H7 (cell line): ENCODE measurements at regions not wholly inside any gene's neighbourhood (a gene's known extent, or its start where the extent isn't known, plus 50 kb on each side); places are given as distances from the start of the nearest gene placed in this dataset.
"Not testable (repeated sequence)": the region's sequence is repeated elsewhere in the genome, so short reads cannot be mapped to it uniquely, and the experiment has no call there.

Source experiments
- DNase-seq: peaks from one replicate; pipeline ENCODE4 v3.0.0; 2012
- H3K27me3 ChIP-seq: 2 replicates; pipeline ENCODE4 v1.6.0; 2011; ENCODE audit warnings: mild to moderate bottlenecking, low read length; ENCODE audit not compliant: control insufficient read depth, insufficient read depth
- H3K36me3 ChIP-seq: replicated peaks from 2 replicates; pipeline ENCODE4 v1.5.1; 2011; ENCODE audit warnings: low read length; ENCODE audit not compliant: control insufficient read depth, insufficient read depth
- H3K4me3 ChIP-seq: 2 replicates; pipeline ENCODE4 v1.5.1; 2011; ENCODE audit warnings: low read depth, mild to moderate bottlenecking, control low read depth, low read length, moderate library complexity; ENCODE audit not compliant: insufficient read depth

DNA sequence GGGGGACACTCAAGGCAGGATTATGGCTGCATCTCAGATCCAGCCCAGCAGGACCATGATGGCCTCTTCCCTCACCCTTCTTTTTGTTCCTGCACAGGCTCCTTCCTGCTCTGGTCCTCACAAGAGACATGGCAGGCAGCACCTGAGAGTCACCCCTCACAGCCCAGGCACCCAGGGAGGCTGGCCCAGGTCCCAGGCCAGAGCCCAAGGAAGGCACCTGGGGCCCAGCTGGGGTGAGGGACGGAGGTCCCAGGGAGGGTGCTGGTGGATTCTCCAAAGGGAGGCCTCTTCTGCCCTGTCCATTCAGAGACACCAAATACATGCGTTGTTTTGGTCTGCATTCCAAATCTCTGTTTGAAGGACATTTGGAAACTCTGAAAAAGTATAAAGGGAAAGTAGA lies 285.4 kb upstream of the HS6ST1 start:
- no peak overlapping the region for H3K4me3 ChIP-seq
- DNase-seq: no peak
- no peaks in the 10 kb centered on the region for H3K27me3 ChIP-seq
- H3K36me3 ChIP-seq: no peaks in the 10 kb centered on the region

DNA sequence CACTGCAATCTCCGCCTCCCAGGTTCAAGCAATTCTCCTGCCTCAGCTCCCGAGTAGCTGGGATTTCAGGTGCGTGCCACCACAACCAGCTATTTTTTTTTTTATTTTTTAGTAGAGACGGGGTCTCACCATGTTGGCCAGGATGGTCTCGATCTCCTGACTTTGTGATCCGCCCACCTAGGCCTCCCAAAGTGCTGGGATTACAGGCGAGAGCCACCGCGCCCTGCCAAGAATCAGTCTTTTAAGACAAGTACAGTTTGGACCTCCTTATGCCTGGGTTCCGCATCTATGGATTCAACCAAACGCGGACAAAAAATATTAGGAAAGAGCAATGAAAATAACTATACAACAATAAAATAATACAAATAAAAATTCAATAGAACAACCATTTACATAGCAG lies 285.9 kb upstream of the HS6ST1 start:
- DNase-seq, H3K4me3 ChIP-seq, H3K36me3 ChIP-seq, H3K27me3 ChIP-seq: not testable (repeated sequence)

DNA sequence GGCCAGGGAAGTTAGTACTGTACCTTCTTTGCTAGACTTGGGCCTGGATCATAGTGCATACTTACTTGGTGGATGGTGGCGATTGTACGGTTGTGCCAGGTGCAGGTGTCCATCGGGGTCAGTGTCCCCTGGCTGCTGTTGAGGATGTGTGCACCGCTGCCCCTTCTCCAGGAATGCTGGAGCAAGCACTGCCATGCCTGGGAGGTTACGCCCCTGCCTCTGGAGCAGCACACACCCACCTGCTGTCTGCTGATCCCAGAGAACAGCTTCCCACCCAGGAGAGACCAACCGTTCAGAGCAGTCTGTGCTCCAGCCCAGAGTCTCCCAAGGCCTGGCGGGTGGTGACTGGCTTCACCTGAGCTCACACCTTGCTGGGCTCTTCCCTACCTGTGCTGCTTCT lies 286.8 kb upstream of the HS6ST1 start:
- Histone ChIP-seq H3K4me3 (no peak overlapping the region), H3K36me3 (no peaks in the 10 kb centered on the region), H3K27me3 (no peaks in the 10 kb centered on the region)
- DNase-seq: no peak

GRCh38 chr2:128605931-128606330 lies 287.3 kb upstream of the HS6ST1 start:
- no peak for DNase-seq
- Histone ChIP-seq H3K4me3 (no peak overlapping the region), H3K36me3 (no peaks in the 10 kb centered on the region), H3K27me3 (no peaks in the 10 kb centered on the region)

DNA sequence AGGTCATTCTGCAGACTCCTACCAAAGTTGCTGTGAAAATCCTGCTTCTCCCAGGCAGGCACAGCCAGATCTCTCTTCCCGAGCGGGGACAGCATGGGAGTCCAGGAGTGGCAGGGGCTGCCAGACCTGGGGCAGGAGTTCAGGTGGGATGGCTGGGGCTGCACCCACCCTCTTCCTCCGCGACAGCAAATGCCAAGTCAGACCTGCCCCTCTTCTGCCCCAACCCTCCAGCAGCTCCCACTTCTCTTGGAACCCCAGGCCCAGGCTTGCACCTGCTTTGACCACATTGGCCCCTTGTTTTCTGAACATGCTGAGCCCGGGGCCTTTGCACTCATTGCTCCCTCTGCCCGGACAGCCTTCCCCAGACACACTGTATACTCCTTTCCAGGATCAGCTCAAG lies 288.2 kb upstream of the HS6ST1 start:
- Histone ChIP-seq H3K27me3 (no peaks in the 10 kb centered on the region), H3K4me3 (no peak overlapping the region), H3K36me3 (no peaks in the 10 kb centered on the region)
- DNase-seq: no peak

DNA sequence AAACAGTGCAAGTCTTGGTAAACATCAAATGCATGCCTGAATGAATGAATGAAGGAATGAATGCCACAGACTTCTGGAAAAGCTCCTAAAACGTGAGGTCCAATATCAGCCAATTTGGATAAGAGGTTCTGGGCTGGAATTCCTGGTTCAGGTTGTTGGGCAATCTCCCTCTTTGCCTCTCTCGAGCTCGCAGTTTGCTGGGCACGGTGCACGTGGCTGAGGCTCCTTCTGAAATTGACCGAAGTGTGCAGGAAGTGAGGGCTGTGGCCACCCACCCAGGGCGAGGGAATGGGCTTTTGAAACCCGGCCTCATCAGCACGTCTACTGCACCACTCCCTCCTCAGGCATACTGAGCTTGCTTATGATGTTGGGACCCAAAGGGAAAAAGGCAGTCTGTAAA lies 288.8 kb upstream of the HS6ST1 start:
- no peak for DNase-seq
- H3K27me3 ChIP-seq: no peaks in the 10 kb centered on the region
- H3K4me3 ChIP-seq: no peak overlapping the region
- no peaks in the 10 kb centered on the region for H3K36me3 ChIP-seq

DNA sequence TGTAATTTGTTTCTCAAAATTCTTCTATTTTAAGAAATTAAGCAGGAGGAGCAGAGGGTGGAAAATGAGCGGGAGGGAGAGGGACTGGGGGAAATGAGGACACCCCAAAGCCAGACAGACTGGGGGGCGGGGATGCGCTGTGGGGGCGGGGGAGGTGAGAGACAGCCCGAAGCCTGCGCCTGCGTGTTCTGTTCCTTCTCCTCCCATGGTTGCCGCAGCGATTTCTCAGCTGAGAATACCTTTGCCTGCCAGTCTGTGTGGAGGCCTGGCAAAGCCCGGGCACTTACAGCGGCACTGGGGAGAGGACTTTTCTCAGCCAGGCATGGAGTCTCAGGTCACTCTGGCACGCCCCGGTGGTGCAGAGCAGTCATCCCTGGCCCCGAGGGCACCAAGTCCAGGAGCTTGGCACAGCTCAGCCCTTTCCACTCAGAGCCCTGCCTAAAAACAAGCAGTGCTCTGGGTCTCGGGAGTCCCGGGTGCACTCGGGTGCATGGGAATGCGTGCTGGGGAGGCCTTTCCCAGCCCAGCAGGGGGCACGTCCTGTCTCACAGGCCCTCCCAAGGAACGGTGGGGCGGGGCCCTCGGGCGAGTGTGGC lies 289.3 kb upstream of the HS6ST1 start:
- no peaks in the 10 kb centered on the region for H3K27me3 ChIP-seq
- H3K4me3 ChIP-seq: no peak overlapping the region
- H3K36me3 ChIP-seq: no peaks in the 10 kb centered on the region
- no peak for DNase-seq

DNA sequence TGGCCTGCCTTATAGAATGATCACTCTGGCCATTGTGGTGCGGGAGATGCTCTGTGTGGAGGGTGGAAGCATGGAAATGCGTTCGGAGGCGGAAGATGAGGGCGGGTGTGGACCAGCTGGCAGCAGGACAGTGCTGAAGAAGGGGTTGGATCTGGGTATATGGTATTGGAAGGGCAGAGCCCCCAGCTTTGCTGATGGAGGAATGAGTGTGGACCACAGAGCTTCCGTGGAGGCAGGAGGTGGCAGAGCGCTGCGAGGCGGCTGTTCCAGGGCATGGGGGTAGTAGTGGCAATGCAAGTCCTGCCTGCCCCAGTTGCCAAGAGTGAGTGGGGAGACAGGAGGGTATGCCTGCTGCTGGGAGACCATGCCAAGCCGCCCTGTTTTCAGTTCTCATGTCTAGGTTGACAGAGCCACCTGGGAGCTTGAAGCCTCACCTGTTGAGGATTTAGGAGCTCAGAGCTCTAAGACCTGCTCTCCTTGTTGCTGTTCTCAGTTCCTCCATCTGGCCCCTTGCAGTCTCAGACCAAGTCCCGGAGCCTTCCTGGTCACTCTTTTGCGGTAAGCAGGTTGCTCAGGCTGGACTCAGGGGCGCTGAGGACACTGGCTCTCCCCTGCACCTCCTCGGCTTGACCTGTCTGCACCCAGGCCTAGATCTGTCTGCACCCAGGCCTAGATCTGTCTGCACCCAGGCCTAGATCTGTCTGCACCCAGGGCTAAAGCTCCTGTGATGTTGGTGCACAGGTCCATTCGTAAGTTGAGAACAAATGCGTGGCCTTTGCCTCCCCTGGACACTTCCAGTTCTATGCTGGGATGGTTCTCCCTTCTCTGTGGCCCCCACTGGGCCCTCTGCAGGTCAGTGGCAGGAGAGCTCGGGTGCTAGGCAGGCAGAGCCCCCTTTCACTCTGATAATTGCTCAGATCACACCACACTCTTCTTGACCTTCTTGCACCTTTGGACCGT lies 290.5 kb upstream of the HS6ST1 start:
- Histone ChIP-seq H3K27me3 (no peaks in the 10 kb centered on the region), H3K36me3 (no peaks in the 10 kb centered on the region), H3K4me3 (no peak overlapping the region)
- no peak for DNase-seq

DNA sequence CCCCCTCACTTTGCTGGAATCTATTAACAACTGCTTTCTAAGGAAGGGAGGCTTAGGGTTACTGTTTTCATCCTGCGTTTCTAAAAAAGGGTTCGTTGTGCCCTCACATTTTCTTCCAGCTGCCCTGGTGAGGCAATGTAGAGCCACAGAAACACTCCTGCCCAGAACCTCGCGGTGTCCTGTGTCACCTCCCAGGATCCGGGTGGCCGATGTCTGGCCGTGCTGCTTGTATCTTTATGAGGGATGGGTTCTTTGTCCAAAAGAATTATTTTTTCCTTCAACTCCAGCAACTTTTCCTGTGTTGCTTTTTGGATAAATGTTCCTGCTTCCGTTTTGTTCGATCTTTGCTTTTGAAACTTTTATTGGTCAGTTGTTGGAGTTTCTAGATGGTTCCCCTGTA lies 291.8 kb upstream of the HS6ST1 start:
- Histone ChIP-seq H3K27me3 (no peaks in the 10 kb centered on the region), H3K36me3 (no peaks in the 10 kb centered on the region), H3K4me3 (no peak overlapping the region)
- no peak for DNase-seq

DNA sequence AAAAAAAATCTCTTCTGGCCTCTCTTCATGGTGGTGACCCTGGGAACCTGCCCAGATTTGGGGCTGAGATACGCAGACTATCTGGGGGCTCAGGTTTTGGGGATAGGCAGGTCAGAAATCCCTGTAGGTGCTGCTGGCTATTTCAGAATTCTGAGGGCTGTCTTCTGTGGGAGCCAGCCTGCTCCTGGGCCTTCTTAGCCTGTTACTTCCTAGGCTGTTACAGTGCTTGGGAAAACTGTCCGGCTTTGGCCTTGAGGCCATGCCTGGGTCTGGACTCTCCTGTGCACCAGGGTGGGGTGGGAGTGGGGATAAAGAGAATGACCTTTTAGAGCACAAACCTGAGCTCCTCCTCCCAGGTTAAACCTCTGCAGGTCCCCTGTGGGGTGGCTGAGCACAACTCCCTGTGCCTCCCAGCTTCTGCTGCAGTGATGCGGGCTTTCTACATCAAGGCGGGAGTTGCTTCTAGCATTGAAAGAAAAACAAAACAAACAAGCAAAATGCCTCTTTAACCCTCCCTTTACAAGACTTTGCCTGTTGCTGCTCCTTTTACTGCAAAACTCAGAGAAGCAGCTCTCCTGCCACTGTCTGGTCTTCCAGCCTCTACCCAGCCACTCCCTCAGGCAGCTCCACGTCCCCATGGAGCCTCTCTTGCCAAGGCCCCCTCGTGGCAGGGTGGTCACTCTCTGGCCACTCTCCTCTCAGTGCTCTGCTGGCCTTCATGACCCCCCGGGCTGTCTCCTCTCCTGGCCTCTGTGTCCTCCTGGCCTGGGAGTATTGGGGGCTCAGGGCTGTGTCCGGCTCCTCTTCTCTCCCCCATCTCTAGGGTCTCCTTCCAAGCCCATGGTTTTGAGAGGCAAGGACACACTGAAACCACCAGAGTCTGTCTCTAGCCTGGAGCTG lies 293.0 kb upstream of the HS6ST1 start:
- no peaks in the 10 kb centered on the region for H3K27me3 ChIP-seq
- no peak for DNase-seq
- no peaks in the 10 kb centered on the region for H3K36me3 ChIP-seq
- no peak overlapping the region for H3K4me3 ChIP-seq

DNA sequence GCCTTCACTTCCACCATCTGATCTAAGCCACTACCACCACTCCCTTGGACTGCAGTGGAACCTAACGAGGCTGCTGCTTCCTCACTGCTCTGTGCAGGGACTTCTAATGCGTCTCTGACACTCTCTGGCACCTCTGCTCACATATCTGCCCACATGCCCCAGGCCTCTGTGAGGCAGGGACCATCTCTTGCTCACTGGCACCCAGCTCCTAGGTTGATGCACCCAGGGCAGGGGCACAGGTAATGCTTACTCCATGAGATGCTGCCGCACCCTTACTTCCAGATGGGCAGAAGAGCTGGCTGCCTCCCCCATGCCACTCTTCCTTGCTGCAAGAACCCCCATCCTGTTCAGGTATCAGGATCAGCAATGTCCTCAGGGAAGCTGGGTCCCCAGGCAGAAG lies 294.0 kb upstream of the HS6ST1 start:
- Histone ChIP-seq H3K4me3 (no peak overlapping the region), H3K27me3 (no peaks in the 10 kb centered on the region), H3K36me3 (no peaks in the 10 kb centered on the region)
- DNase-seq: no peak

- H3K4me3 ChIP-seq: no peak overlapping the region
- no peak for DNase-seq
Measured at GRCh38 chr2:128613351-128613750, 294.7 kb upstream of the HS6ST1 start.

GRCh38 chr2:128613876-128614275 lies 295.2 kb upstream of the HS6ST1 start:
- no peak for DNase-seq

More at GRCh38 chr2:128613351-128613750, 294.7 kb upstream of the HS6ST1 start:
- Histone ChIP-seq H3K36me3 (no peaks in the 10 kb centered on the region), H3K27me3 (no peaks in the 10 kb centered on the region)

DNA sequence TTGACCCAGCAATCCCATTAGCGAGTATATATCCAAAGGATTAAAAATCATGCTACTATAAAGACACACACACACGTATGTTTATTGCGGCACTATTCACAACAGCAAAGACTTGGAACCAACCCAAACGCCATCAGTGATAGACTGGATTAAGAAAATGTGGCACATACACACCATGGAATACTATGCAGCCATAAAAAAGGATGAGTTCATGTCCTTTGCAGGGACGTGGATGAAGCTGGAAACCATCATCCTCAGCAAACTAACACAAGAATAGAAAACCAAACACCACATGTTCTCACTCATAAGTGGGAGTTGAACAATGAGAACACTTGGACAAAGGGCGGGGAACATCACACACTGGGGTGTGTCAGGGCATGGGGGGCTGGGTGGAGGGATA lies 296.2 kb upstream of the HS6ST1 start:
- H3K27me3 ChIP-seq, H3K4me3 ChIP-seq, DNase-seq, H3K36me3 ChIP-seq: not testable (repeated sequence)

More at GRCh38 chr2:128613876-128614275, 295.2 kb upstream of the HS6ST1 start:
- no peaks in the 10 kb centered on the region for H3K36me3 ChIP-seq
- H3K4me3 ChIP-seq: no peak overlapping the region
- no peaks in the 10 kb centered on the region for H3K27me3 ChIP-seq
